Thyroid gland (tissue), 4 donors: ENCODE measurements at regions not wholly inside any gene's neighbourhood (a gene's known extent, or its start where the extent isn't known, plus 50 kb on each side); places are given as distances from the start of the nearest gene placed in this dataset.

Source experiments
- DNase-seq, 2 donors: peaks; one replicate each; pipeline ENCODE4 v3.0.0-alpha.2; 2019
- H3K27ac ChIP-seq, 3 donors: fragments of 200-600 bp; sonication (generic); 1 replicate in 2 of 3; 2 replicates in 1 of 3; pipeline ENCODE4 v1.5.1; 2016 to 2019; ENCODE audit warnings: mild to moderate bottlenecking in 1 of 3, moderate library complexity in 1 of 3
- H3K27me3 ChIP-seq: fragments of 200-600 bp; sonication (generic); one replicate; pipeline ENCODE4 v1.5.1; 2019
- H3K36me3 ChIP-seq, 2 donors: fragments of 200-600 bp; sonication (generic); one replicate each; pipeline ENCODE4 v1.5.1; 2016 to 2019
- H3K4me1 ChIP-seq, 2 donors: fragments of 200-600 bp; sonication (generic); one replicate each; pipeline ENCODE4 v1.5.1; 2017 to 2019
- H3K4me3 ChIP-seq, 3 donors: fragments of 200-600 bp; sonication (generic); replicated peaks in 1 of 3; 1 replicate in 2 of 3; 2 replicates in 1 of 3; pipeline ENCODE4 v1.5.1; 2016; ENCODE audit warnings: mild to moderate bottlenecking in 1 of 3
- H3K9me3 ChIP-seq: fragments of 200-600 bp; sonication (generic); one replicate; pipeline ENCODE4 v1.5.1; 2017
- CTCF ChIP-seq, 6 experiments: fragments of 200-600 bp in 3 of 6; fragments of 450-650 bp in 3 of 6; sonication (generic) in 3 of 6; IDR thresholded peaks; one replicate each; pipeline ENCODE4 v1.5.1; 2016 to 2019; ENCODE audit warnings: antibody characterized with exemption in 6 of 6, mild to moderate bottlenecking in 2 of 6, inconsistent platforms in 1 of 6, moderate library complexity in 1 of 6
- POLR2A ChIP-seq, 2 donors: fragments of 450-650 bp; IDR thresholded peaks; one replicate each; pipeline ENCODE4 v1.6.1; 2017; ENCODE audit warnings: antibody characterized with exemption in 2 of 2, mild to moderate bottlenecking in 2 of 2, moderate library complexity in 1 of 2
- WGBS, 2 donors: methylation state at CpG; one replicate each; pipeline ENCODE4 v1.1.5; 2017; 5-methylcytosine and 5-hydroxymethylcytosine counted together
- intact Hi-C: fragments of 100-400 bp; cut with DNase I; formaldehyde crosslinking; loops from one replicate; pipeline ENCODE4 v1.15.1; 2023

DNA sequence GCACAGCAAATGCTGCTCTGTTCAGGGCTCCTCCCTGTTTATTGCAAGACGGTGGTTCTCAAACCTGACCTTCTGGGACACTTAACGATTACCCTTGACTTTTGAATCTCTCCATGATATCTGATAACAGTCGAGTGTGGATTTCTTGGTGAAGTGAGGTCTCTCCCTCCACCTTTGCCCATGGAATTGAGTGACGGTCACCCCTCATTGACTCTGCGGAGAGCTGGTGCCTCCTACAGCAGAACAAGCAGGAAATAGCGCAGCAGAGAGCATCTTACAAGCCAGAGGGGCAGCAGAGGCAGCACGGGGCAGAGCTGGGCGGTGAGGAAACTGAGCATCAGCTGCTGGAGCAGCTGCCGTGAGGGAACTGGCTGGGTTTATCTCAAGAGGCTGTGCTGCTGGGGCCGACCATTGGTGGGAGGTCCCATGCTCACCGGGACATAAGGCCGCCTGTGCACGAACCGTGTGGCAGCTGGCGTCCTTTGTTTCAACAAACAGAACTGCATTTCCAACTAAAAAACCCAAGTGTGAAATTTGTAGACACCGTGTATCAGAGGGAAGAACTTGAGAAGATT, 189.8 kb downstream of the MTRR start:
- Histone ChIP-seq H3K27me3 (no peaks in the 10 kb centered on the region), H3K36me3 (no peaks in the 10 kb centered on the region), H3K4me1 (peaks cover 0 to 8% of the 10 kb centered on the region in 2 donors), H3K4me3 (no peak overlapping the region), H3K9me3 (no peaks in the 10 kb centered on the region), H3K27ac (no peak overlapping the region)
- WGBS, 2 donors: 54 to 76% methylated on average over 13 to 16 of the region's 16 CpGs
- DNase-seq: peak in 1 of 2 donors; percentile 16
- TF ChIP-seq POLR2A (IDR thresholded peaks at IDR 0.05) (no peak), CTCF (IDR thresholded peaks at IDR 0.05) (no peak)
- intact Hi-C loops: no loop called here

- TF ChIP-seq CTCF (IDR thresholded peaks at IDR 0.05) (no peak), POLR2A (IDR thresholded peaks at IDR 0.05) (no peak)
- Histone ChIP-seq H3K9me3 (no peaks in the 10 kb centered on the region), H3K27me3 (no peaks in the 10 kb centered on the region), H3K36me3 (no peaks in the 10 kb centered on the region), H3K4me3 (no peak overlapping the region), H3K4me1 (peaks cover 0 to 8% of the 10 kb centered on the region in 2 donors), H3K27ac (no peak overlapping the region)
- intact Hi-C loops: no loop called here
- no peak for DNase-seq
- 86 to 93% methylated on average over 4 of the region's 4 CpGs for WGBS, 2 donors
These were observed 190.4 kb downstream of the MTRR start for GRCh38 chr5:8059337-8059736.

GRCh38 chr5:8060235-8060952, 191.4 kb downstream of the MTRR start:
- Histone ChIP-seq H3K36me3 (no peaks in the 10 kb centered on the region), H3K27ac (no peak overlapping the region), H3K27me3 (no peaks in the 10 kb centered on the region), H3K9me3 (no peaks in the 10 kb centered on the region), H3K4me1 (peaks cover 0 to 8% of the 10 kb centered on the region in 2 donors), H3K4me3 (no peak overlapping the region)
- no peak for DNase-seq
- intact Hi-C loops: no loop called here
- TF ChIP-seq POLR2A (IDR thresholded peaks at IDR 0.05): no peak
- no peak for TF ChIP-seq CTCF (IDR thresholded peaks at IDR 0.05)
- WGBS, 2 donors: 85 to 88% methylated on average over 11 of the region's 11 CpGs

DNA sequence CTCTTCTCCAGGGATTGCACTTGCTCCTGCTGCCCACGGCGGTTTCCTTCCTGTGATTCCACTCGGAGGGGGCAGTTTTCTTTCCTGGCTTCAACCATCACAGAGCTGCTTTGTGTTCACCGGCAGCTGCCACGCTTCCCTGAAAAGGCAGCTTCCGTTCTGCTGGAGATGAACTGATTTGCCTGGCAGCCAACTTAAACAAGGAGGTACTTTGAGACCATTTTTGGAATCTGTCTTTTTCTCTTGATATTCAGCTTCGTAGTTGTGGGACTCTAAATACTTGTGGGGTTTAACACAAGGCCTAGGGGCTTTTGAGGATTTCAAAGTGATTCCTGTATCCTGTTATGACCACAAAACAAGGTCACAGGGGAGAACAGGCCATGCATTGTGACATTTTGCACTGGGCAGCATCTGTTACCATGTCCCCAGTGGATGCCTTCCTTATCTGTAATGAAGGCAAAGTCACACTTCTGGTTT, 192.0 kb downstream of the MTRR start:
- H3K4me1 ChIP-seq: peaks cover 0 to 11% of the 10 kb centered on the region in 2 donors
- no peaks in the 10 kb centered on the region for H3K9me3 ChIP-seq
- no peak for DNase-seq
- H3K27me3 ChIP-seq: no peaks in the 10 kb centered on the region
- no peak overlapping the region for H3K27ac ChIP-seq
- H3K36me3 ChIP-seq: no peaks in the 10 kb centered on the region
- 61 to 84% methylated on average over 7 of the region's 7 CpGs for WGBS, 2 donors
- H3K4me3 ChIP-seq: no peak overlapping the region
- intact Hi-C loops: no loop called here
- TF ChIP-seq CTCF (IDR thresholded peaks at IDR 0.05): no peak
- TF ChIP-seq POLR2A (IDR thresholded peaks at IDR 0.05): no peak

GRCh38 chr5:8062521-8062920, 193.6 kb downstream of the MTRR start:
- 84 to 89% methylated on average over 5 of the region's 5 CpGs for WGBS, 2 donors
- no peaks in the 10 kb centered on the region for H3K36me3 ChIP-seq

More at GRCh38 chr5:8062521-8062920, 193.6 kb downstream of the MTRR start:
- Histone ChIP-seq H3K27me3 (no peaks in the 10 kb centered on the region), H3K4me3 (no peak overlapping the region), H3K27ac (no peak overlapping the region), H3K4me1 (peaks cover 3 to 20% of the 10 kb centered on the region in 2 donors), H3K9me3 (no peaks in the 10 kb centered on the region)
- TF ChIP-seq CTCF (IDR thresholded peaks at IDR 0.05) (no peak), POLR2A (IDR thresholded peaks at IDR 0.05) (no peak)
- intact Hi-C loops: no loop called here
- no peak for DNase-seq
